IMR-90 (cell line): ENCODE measurements at regions not wholly inside any gene's neighbourhood (a gene's known extent, or its start where the extent isn't known, plus 50 kb on each side); places are given as distances from the start of the nearest gene placed in this dataset.

ENCODE experiments used
- ATAC-seq: fragments of 200-7000 bp; cut with Tn5 transposase; 2 replicates; pipeline ENCODE4 v1.9.1; 2020; ENCODE audit warnings: low read depth, mild to moderate bottlenecking, moderate library complexity
- BruUV-seq: library from RNA; stranded (reverse); fragments of 400-500 nt; replicated peaks from 2 replicates; lab custom pipeline; 2021; lab: Mats Ljungman, UMichigan
- CTCF ChIA-PET: fragments of 300-600 bp; formaldehyde crosslinking; extraction: SDS; loops from one replicate; lab custom pipeline; 2021; ENCODE audit warnings: antibody characterized with exemption; lab: Yijun Ruan, JAX
- POLR2A ChIA-PET: fragments of 300-600 bp; sonication (Branson Sonifier 250); formaldehyde crosslinking; loops from one replicate; lab custom pipeline; 2022; ENCODE audit warnings: antibody characterized with exemption; ENCODE audit not compliant: unreplicated experiment; lab: Charles Lee
- DNase-seq: peaks from one replicate; pipeline ENCODE4 v3.0.0; 2013
- H2AFZ ChIP-seq: replicated peaks from 2 replicates; pipeline ENCODE3; 2013; ENCODE audit warnings: low read length, mild to moderate bottlenecking; ENCODE audit not compliant: poor library complexity
- H2AK5ac ChIP-seq: 2 replicates; pipeline ENCODE4 v1.6.1; 2013; ENCODE audit warnings: low read depth, low read length, inconsistent platforms
- H2AK9ac ChIP-seq: replicated peaks from 2 replicates; pipeline ENCODE3; 2013; ENCODE audit warnings: mild to moderate bottlenecking, low read depth, low read length, moderate library complexity; ENCODE audit not compliant: poor library complexity
- H2BK120ac ChIP-seq: 2 replicates; pipeline ENCODE4 v1.6.1; 2013; ENCODE audit warnings: low read depth, low read length, inconsistent platforms
- H2BK15ac ChIP-seq: 3 replicates; pipeline ENCODE4 v1.6.1; 2013; ENCODE audit warnings: low read depth, low read length, inconsistent platforms
- H2BK20ac ChIP-seq: 2 replicates; pipeline ENCODE4 v1.6.1; 2013; ENCODE audit warnings: low read depth, mild to moderate bottlenecking, inconsistent platforms, low read length, moderate library complexity
- H2BK5ac ChIP-seq: 2 replicates; pipeline ENCODE4 v1.6.1; 2013; ENCODE audit warnings: mild to moderate bottlenecking, low read depth, low read length, inconsistent platforms; ENCODE audit not compliant: poor library complexity, severe bottlenecking
- H3K14ac ChIP-seq: replicated peaks from 2 replicates; pipeline ENCODE4 v1.6.1; 2013; ENCODE audit warnings: low read depth, low read length, inconsistent platforms
- H3K18ac ChIP-seq: 2 replicates; pipeline ENCODE4 v1.6.1; 2013; ENCODE audit warnings: low read depth, low read length, control low read depth
- H3K23ac ChIP-seq: 2 replicates; pipeline ENCODE4 v1.6.1; 2013; ENCODE audit warnings: low read depth, low read length, inconsistent platforms
- H3K27ac ChIP-seq: 2 replicates; pipeline ENCODE4 v1.5.1; 2013; ENCODE audit warnings: mild to moderate bottlenecking, control low read depth, low read length; ENCODE audit not compliant: insufficient read depth
- H3K27me3 ChIP-seq: 2 replicates; pipeline ENCODE4 v1.6.1; 2013; ENCODE audit warnings: low read length; ENCODE audit not compliant: control insufficient read depth, insufficient read depth
- H3K36me3 ChIP-seq: 2 replicates; pipeline ENCODE4 v1.6.1; 2013; ENCODE audit warnings: low read length, mixed read lengths; ENCODE audit not compliant: control insufficient read depth, insufficient read depth
- H3K4ac ChIP-seq: 2 replicates; pipeline ENCODE4 v1.6.1; 2013; ENCODE audit warnings: low read depth, low read length, inconsistent platforms
- H3K4me1 ChIP-seq: 2 replicates; pipeline ENCODE4 v1.6.1; 2013; ENCODE audit warnings: low read length, mixed read lengths; ENCODE audit not compliant: control insufficient read depth, insufficient read depth
- H3K4me2 ChIP-seq: 2 replicates; pipeline ENCODE4 v1.6.1; 2013; ENCODE audit warnings: low read depth, mild to moderate bottlenecking, control low read depth, low read length, moderate library complexity
- H3K4me3 ChIP-seq: 2 replicates; pipeline ENCODE4 v1.5.1; 2013; ENCODE audit warnings: low read depth, mild to moderate bottlenecking, control low read depth, low read length, moderate library complexity; ENCODE audit not compliant: insufficient read depth
- H3K56ac ChIP-seq: 2 replicates; pipeline ENCODE4 v1.6.1; 2013; ENCODE audit warnings: low read length, inconsistent platforms; ENCODE audit not compliant: insufficient read depth; ENCODE audit errors: extremely low read depth
- H3K79me1 ChIP-seq, 2 experiments: 2 replicates each; pipeline ENCODE4 v1.6.1; 2013; ENCODE audit warnings: low read length in 2 of 2, inconsistent platforms in 1 of 2, low read depth in 1 of 2
- H3K9ac ChIP-seq: 2 replicates; pipeline ENCODE4 v1.6.1; 2013; ENCODE audit warnings: low read depth, low read length, control low read depth
- H3K9me1 ChIP-seq: 2 replicates; pipeline ENCODE4 v1.6.1; 2013; ENCODE audit warnings: low read length, inconsistent platforms; ENCODE audit not compliant: insufficient read depth
- H3K9me3 ChIP-seq: 2 replicates; pipeline ENCODE4 v1.6.1; 2013; ENCODE audit warnings: low read length; ENCODE audit not compliant: control insufficient read depth, insufficient read depth
- H4K20me1 ChIP-seq: 2 replicates; pipeline ENCODE4 v1.6.1; 2013; ENCODE audit warnings: low read length, inconsistent platforms; ENCODE audit not compliant: insufficient read depth
- H4K5ac ChIP-seq: 2 replicates; pipeline ENCODE4 v1.6.1; 2013; ENCODE audit warnings: mild to moderate bottlenecking, low read depth, low read length, control low read depth
- H4K8ac ChIP-seq, 2 experiments: 2 replicates each; pipeline ENCODE4 v1.6.1; 2013; ENCODE audit warnings: low read depth in 2 of 2, low read length in 2 of 2, control low read depth in 1 of 2, inconsistent platforms in 1 of 2
- H4K91ac ChIP-seq: 2 replicates; pipeline ENCODE4 v1.6.1; 2013; ENCODE audit warnings: low read depth, low read length, inconsistent platforms; ENCODE audit not compliant: insufficient read depth
- BHLHE40 ChIP-seq: fragments of 150-350 bp; IDR thresholded peaks from 2 replicates; pipeline ENCODE4 v1.6.1; 2016; ENCODE audit warnings: mild to moderate bottlenecking, low read depth, low read length
- ELK1 ChIP-seq: fragments of 150-350 bp; IDR thresholded peaks from 2 replicates; pipeline ENCODE4 v1.6.1; 2016; ENCODE audit warnings: low read depth, mild to moderate bottlenecking, low read length, moderate library complexity, borderline replicate concordance
- FOS ChIP-seq: fragments of 150-350 bp; IDR thresholded peaks from 2 replicates; pipeline ENCODE4 v1.6.1; 2016; ENCODE audit warnings: low read depth, low read length
- MAZ ChIP-seq: IDR thresholded peaks from 2 replicates; pipeline ENCODE4 v1.6.1; 2012; ENCODE audit warnings: low read depth, mild to moderate bottlenecking, low read length, improper control_type of control experiment, moderate library complexity, borderline replicate concordance
- NFE2L2 ChIP-seq: fragments of 150-350 bp; IDR thresholded peaks from 2 replicates; pipeline ENCODE4 v1.6.1; 2016; ENCODE audit warnings: low read depth, mild to moderate bottlenecking, low read length
- RAD21 ChIP-seq: IDR thresholded peaks from 2 replicates; pipeline ENCODE4 v1.6.1; 2012; ENCODE audit warnings: low read length, improper control_type of control experiment
- RCOR1 ChIP-seq: IDR thresholded peaks from 2 replicates; pipeline ENCODE4 v1.6.1; 2012; ENCODE audit warnings: mild to moderate bottlenecking, low read length, improper control_type of control experiment; ENCODE audit not compliant: insufficient replicate concordance
- RFX5 ChIP-seq: IDR thresholded peaks from 2 replicates; pipeline ENCODE4 v1.8.0; 2012; ENCODE audit warnings: low read depth, mild to moderate bottlenecking, low read length, moderate library complexity
- USF2 ChIP-seq: fragments of 150-350 bp; IDR thresholded peaks from 2 replicates; pipeline ENCODE4 v1.6.1; 2017; ENCODE audit warnings: mild to moderate bottlenecking, antibody characterized with exemption, low read length, low read depth
- WGBS, 2 experiments: methylation state at CpG; one replicate each; pipeline versions ENCODE4 v1.1.5 to v1.1.7; 2013; ENCODE audit warnings: missing lambda C conversion rate in 2 of 2; ENCODE audit not compliant: insufficient read length in 1 of 2; ENCODE audit errors: extremely low coverage in 2 of 2; 5-methylcytosine and 5-hydroxymethylcytosine counted together
- dilution Hi-C: fragments of 300-500 bp; cut with HindIII; formaldehyde crosslinking; loops from one replicate; pipeline ENCODE4 v1.14.3; 2018; ENCODE audit warnings: low sequenced_read_pairs; ENCODE audit not compliant: unreplicated experiment
- in situ Hi-C: fragments of 300-500 bp; cut with MboI; formaldehyde crosslinking; loops from 3 replicates; pipeline ENCODE4 v1.14.3; 2019; ENCODE audit warnings: low sequenced_read_pairs, inconsistent platforms, mixed read lengths
- intact Hi-C: fragments of 100-400 bp; cut with micrococcal nuclease; formaldehyde crosslinking; loops from 2 replicates; pipeline ENCODE4 v1.10.0; 2022

GRCh38 chr2:177108890-177109289, 103.7 kb upstream of the HNRNPA3 start:
- H3K56ac ChIP-seq, result no peak overlapping the region
- H4K91ac ChIP-seq, result no peak overlapping the region
- no peak overlapping the region for H4K5ac ChIP-seq
- H2BK20ac ChIP-seq, result no peak overlapping the region
- H3K23ac ChIP-seq, result no peak overlapping the region
- H4K20me1 ChIP-seq, result no peaks in the 10 kb centered on the region
- no peak overlapping the region for H4K8ac ChIP-seq
- no peak overlapping the region for H3K14ac ChIP-seq
- H2BK15ac ChIP-seq, result no peak overlapping the region
- no peak overlapping the region for H3K4me3 ChIP-seq
- ATAC-seq (no peak), DNase-seq (no peak)
- H3K9me1 ChIP-seq, result no peaks in the 10 kb centered on the region
- no peak for TF ChIP-seq RCOR1
- TF ChIP-seq NFE2L2, result no peak
- no peak for TF ChIP-seq RFX5
- TF ChIP-seq BHLHE40, result no peak
- no peak for TF ChIP-seq ELK1
- TF ChIP-seq MAZ, result no peak
- TF ChIP-seq RAD21, result no peak
- no peak for TF ChIP-seq FOS
- no peak for TF ChIP-seq USF2
- ChIA-PET CTCF (no interaction called here), POLR2A (no interaction called here)
- H3K18ac ChIP-seq, result no peak overlapping the region
- H3K4me2 ChIP-seq, result no peak overlapping the region
- H2BK120ac ChIP-seq, result no peak overlapping the region
- no peak overlapping the region for H3K4ac ChIP-seq
- no peaks in the 10 kb centered on the region for H3K36me3 ChIP-seq
- in situ Hi-C loops (no loop called here), intact Hi-C loops (no loop called here), dilution Hi-C loops (no loop called here)
- H2AK5ac ChIP-seq, result no peak overlapping the region
- no peak overlapping the region for H3K9ac ChIP-seq
- H3K27ac ChIP-seq, result no peak overlapping the region
- H3K27me3 ChIP-seq, result no peaks in the 10 kb centered on the region
- BruUV-seq, result no TSS peak
- H3K9me3 ChIP-seq, result no peaks in the 10 kb centered on the region
- no peaks in the 10 kb centered on the region for H3K79me1 ChIP-seq
- H3K4me1 ChIP-seq, result no peaks in the 10 kb centered on the region
- no peak overlapping the region for H2AFZ ChIP-seq
- no peak overlapping the region for H2BK5ac ChIP-seq
- WGBS, 2 experiments, result no CpG with 5 or more reads among the region's 2 CpGs
- H2AK9ac ChIP-seq, result no peak overlapping the region
